ENCODE measurements at regions not wholly inside any gene's neighbourhood (a gene's known extent, or its start where the extent isn't known, plus 50 kb on each side); places are given as distances from the start of the nearest gene placed in this dataset.

DNA sequence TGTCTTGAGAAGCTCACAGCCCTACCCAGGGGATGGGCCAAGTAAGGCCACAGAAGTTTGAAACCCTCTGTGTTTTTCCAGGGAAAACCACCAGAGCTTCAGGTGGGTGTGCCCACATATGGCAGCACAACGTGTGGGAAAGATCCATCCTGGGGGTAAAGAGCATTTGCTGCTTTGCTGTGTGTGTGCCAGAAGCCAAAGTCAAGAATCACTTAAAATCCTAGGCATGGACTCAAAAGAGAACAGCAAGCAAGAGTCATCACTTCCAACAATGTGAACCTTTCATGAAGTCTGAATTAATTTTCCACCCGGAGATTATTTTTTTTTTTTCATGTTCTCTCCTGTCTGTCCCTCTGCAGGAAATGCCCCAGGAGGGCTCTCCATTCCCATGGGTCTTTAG, 308.2 kb upstream of the SGK1 start:
- TF ChIP-seq POLR2A (IDR thresholded peaks at IDR 0.05; ENCODE audit: low read depth) = no peak
- no peak for TF ChIP-seq CTCF (IDR thresholded peaks at IDR 0.05)

Data from esophagus muscularis mucosa (tissue), 3 donors.